Erythroblast (primary cell): ENCODE measurements at regions not wholly inside any gene's neighbourhood (a gene's known extent, or its start where the extent isn't known, plus 50 kb on each side); places are given as distances from the start of the nearest gene placed in this dataset.

Experiments
- DNase-seq, 2 experiments: peaks; one replicate each; lab custom pipeline; 2025; lab: John Stamatoyannopoulos, UW
- GATA1 ChIP-seq: IDR thresholded peaks from 2 replicates; pipeline ENCODE4 v1.6.1; 2011; ENCODE audit warnings: low read depth, mild to moderate bottlenecking, control low read depth, low read length, moderate library complexity
- POLR2A ChIP-seq: IDR thresholded peaks from 2 replicates; pipeline ENCODE4 v1.6.1; 2011; ENCODE audit warnings: mild to moderate bottlenecking, low read length

DNA sequence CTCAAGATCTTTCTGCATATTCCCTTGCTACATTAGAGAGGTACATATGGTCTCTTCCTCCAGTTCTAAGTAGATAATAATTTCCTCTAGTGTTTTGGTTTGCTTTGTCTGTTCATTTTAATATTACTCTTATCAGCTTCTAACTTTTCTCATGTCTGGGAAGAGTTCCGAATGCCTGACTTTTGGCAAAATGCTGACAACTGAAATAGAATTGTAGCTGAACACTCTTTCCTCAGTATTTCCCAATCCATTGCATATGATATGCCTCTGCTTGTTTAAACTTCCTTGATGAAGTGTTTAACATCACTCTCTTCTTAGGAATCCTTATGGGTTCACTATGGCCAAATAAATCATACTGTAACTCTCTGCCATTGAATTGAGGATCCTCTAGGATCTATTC lies 1510.1 kb downstream of the MRPL39 start:
- DNase-seq = no peak
- TF ChIP-seq POLR2A (no peak), GATA1 (no peak)

DNA sequence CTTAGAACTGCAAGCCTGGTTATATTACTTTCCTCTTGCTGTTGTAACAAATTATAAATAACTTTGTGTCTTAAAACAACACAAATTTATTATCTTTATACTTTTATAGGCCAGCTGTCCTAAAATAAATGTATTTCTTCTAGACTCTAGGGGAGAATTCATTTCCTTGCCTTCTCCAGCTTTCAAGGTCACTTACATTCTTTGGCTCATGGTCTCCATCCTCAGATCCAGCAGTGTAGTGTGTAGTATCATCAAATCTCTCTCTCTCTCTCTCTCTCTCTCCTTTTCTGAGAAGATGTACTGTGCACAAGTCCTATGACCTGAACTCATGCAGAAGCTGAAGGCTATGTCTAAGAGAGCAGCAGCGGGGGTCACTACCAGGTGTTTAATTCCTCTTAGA lies 1510.6 kb downstream of the MRPL39 start:
- TF ChIP-seq POLR2A = no peak
- no peak for TF ChIP-seq GATA1
- DNase-seq = no peak

DNA sequence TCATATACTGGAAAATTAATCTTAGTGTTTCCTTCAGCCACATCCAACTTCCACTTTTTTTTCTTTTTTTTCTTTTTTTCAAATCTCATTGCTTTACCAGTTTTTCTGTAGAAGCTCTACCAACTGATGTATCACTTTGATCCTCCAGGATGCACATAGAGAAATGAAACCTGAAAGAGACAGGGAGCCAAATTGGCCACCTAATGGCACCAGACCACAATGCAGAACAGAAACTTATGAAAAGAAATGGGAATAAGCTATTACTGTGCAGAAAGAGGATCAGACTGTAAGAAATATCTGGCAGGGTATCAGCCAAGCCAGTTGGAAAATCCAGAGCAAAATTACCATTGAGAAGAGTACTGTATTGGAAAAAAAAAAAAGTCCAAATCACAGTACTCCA lies 1514.2 kb downstream of the MRPL39 start:
- TF ChIP-seq POLR2A = no peak
- no peak for TF ChIP-seq GATA1
- no peak for DNase-seq

DNA sequence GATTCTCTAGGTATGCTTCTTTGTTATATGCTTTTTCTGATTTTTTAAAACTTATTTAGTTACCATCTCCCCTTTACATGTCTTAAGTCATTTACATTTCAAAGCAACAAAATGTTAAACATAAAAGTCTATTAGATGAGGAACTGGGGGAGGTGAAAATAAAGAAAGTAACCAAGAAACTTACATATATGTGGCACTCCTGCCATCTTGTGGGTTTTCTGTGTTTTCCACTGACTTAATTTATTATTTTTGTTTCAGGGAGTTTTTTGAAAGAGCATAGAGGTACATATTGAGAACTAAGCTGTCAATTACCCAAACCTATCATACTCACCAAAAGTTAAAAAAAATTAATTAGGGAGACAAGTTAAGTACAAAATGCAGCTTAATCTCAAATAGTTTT lies 1531.1 kb downstream of the MRPL39 start:
- no peak for TF ChIP-seq POLR2A
- TF ChIP-seq GATA1 = no peak
- DNase-seq = no peak

DNA sequence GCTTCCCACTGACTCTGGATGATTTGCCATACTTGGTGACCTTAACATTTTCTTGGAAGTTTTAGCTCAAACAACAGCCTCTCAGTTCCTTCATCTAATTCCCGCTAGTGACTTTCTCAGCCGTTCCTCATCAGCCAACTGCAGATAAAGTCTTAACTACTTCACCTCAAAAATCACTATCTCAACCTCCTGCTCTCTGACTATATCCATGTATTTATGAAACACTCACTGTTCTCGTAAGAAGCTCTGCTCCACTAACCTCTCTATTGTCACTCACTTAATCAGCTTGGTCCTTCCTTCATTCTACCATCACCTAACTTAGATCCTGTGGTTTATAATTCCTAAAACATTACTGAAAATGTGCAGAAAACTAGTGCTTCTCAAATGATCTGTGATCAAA lies 1551.6 kb downstream of the MRPL39 start:
- DNase-seq = no peak
- TF ChIP-seq POLR2A (no peak), GATA1 (no peak)

DNA sequence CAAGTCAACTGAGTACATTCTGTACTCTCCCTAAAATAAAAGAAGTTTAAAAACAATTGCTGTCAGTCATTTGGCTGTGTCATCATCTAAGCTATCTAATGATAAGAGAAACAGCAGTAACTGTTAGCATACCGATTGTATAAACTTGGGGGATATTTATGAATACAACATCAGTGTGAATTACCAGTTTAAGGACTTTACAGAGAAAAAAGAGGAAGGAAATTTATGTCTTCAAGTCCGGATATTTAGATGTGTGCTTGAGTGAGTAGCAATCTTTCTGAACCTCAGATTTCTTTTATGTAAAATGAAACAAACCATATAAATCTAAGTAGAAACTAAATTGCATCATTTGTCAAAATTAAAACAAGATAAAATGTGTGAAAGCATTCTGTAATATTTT lies 1557.0 kb downstream of the MRPL39 start:
- no peak for DNase-seq
- TF ChIP-seq POLR2A (no peak), GATA1 (no peak)

DNA sequence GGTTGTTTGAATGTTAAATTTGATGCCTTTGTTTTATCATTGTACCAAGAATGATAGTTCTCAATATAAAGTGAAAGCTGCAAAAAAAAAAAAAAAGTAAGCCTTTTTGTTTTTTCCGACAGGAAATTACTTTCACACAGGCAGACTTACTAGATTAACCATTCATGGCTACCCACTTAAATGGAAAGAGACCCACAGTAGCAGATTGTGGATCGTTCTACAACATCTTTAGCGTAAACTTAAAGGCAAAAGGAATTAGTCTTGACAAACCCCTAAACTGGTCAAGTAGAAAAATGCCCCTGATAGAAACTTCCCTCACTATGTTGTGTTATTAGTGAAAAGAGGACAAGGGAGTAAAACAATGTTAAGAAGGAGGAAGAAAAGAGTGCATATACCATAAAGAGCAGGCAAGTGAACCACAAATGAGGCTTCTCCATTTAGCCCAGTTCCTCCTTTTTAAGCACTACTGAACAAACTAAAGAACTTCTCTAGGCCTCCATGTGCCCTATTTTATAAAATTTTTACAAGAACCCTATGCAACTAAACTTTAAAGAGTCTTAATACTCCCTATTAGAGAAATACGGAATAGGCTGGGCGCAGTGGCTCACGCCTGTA lies 1560.3 kb downstream of the MRPL39 start:
- no peak for DNase-seq
- TF ChIP-seq GATA1 (no peak), POLR2A (no peak)

DNA sequence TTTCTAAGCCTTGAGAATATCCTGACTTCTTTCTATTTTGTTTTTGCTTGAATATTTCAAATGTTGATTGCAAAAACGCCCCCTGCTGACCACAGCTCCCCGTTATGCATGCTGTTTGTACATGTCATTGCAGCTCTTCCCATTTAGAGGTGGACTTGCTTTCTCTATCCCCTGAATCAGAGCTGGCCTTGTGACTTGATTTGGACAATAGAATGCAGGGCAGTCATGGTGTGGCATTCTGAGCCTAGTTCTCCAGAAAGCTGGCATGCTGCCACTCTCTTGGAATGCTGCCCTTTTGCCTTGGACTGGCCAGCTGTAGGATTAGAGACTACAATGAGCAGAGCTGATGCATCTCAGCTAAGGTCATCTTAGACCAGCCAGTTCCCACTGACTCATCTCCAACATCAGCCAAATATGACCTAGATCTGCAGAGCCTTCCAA lies 1561.5 kb downstream of the MRPL39 start:
- peak; percentile 18 to 30 for DNase-seq
- TF ChIP-seq POLR2A (no peak), GATA1 (no peak)

DNA sequence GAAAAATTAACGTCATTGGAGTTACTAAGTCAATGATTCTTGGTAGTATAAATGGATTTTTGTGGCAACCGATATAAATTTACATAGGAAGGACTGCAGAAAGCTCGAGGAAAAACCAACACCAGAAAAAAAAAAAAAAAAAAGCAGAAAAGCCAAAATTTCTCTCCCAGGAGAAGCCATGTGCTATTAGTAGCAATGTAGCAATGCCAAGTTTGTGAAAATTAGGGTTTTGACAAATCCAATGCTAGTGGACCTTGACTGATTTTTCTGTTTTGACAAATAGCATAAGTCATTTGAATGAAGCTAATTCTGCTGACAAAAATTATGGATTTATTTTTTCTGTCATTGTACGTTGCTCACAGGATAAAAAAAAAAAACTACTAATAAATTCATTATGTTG lies 1561.9 kb downstream of the MRPL39 start:
- no peak for TF ChIP-seq POLR2A
- TF ChIP-seq GATA1 = no peak

DNA sequence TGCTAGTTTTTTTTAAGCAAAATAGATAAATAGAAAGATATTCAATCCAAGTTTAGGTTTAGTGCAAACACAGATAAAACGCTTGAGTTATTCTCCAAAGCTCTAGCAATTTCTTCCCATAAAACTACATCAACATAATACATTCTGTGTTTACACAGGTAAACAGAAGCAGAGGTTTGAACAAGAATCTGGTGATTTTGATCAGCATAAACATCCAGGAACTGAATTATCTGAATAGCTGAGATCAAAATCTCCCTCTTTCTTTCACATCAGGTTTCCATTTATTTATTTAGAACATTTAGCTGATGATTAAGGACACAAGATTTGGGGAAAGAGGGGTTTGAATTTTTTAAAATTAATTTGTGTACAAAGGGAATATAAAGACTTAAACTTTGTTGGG lies 1564.6 kb downstream of the MRPL39 start:
- no peak for TF ChIP-seq GATA1
- TF ChIP-seq POLR2A = no peak
- no peak for DNase-seq

More for the DNA sequence above, 1561.9 kb downstream of the MRPL39 start:
- DNase-seq = no peak

DNA sequence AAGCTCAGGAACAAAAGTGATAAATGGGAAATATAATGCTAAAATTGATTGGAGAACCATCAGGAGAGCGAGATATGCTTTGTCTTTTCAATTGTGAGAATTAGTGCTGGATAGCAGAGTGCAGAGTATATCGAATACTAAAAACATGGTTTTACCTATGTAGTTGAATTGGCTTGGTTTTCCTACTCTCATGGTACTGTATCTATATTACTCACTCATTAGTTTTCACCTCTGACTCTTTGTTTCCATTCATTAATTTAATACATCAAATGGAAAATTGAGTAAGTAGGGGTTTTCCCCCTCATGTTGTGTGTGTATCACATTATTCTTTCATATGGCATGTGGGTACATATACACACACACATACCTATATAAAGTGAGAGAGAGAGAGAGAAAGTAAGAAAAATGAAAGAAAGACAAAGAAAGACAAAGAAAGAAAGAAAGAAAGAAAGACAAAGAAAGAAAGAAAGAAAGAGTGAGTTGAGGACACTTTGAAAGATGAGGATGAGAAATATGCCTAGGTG lies 1574.5 kb downstream of the MRPL39 start:
- TF ChIP-seq POLR2A = no peak
- TF ChIP-seq GATA1 = no peak
- DNase-seq = no peak

DNA sequence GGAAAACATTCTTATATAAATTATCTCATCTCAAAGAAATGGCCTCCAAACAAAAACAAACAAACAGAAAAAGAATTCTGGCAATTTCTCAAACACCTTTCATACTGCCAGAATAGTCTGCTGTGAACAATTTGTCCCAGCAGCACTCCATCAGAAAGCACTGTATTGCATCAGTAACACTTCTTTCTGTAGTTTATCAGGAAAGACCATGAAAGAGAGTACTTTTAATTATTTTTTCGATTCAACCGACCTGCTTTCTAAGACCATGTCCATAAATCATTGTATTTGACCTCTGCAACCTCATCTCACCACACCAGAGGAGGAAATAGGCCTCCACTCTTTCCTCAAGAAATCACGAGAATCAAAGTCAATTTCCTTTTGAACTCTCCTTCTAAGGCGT lies 1579.9 kb downstream of the MRPL39 start:
- DNase-seq = no peak

DNA sequence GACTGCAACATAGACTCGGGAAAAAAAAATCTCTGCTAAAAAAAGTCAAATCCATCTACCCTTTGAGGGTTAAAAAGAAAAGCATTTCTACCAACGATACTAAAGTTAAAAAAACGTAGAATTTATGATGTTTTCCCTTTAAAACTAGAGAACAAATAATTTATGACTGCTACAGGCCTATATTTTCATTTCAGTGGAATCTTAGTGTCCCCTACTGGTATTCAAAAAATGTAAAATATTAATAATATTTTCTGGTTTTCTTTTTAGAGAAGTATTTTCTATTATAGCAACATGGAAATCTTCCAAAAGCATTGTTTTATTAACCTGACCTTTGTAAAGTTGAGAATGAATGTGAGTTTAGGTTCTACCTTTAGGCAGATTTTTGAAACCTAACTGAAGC lies 1582.2 kb downstream of the MRPL39 start:
- TF ChIP-seq POLR2A = no peak
- TF ChIP-seq GATA1 = no peak
- no peak for DNase-seq

More for the DNA sequence above, 1579.9 kb downstream of the MRPL39 start:
- TF ChIP-seq POLR2A = no peak
- TF ChIP-seq GATA1 = no peak

DNA sequence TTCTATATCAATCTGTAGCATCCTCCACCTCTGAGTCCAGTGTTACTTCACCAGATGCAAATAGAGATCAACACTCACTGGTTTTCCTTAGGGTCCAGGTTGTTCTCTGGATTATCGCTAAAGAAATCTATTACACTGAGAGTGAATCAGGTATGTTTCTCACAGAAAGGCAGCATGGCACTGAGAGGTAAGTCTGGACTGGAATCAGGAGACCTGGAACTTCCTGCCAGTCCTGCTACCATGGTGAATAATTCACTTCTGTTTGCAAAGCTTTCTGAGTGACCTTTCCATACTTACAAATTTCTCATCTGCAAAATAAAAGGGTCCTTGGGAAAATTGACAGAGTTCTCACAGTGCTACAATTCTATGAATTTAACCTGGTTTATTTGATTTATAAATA lies 1583.3 kb downstream of the MRPL39 start:
- DNase-seq = no peak

DNA sequence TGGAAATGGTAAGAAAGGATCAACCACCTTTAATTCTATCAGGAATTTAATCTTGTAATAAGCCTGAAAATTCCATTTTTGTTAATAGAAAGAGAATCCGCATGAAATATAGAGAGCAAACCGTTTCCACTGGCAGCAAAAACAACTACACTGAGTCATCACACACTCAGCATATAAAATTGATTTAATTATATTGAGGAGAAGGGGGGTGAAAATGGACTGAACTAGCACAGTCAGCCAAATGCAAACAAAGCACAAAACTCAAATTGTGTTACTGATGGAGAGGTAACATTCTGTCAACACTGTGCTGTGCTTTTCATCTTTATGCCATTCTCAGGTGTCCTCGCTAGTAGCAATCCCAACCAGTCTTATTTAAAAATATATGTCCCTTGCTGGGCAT lies 1583.9 kb downstream of the MRPL39 start:
- no peak for DNase-seq
- TF ChIP-seq POLR2A (no peak), GATA1 (no peak)

More for the DNA sequence above, 1583.3 kb downstream of the MRPL39 start:
- TF ChIP-seq GATA1 (no peak), POLR2A (no peak)
